ENCODE measurements at regions not wholly inside any gene's neighbourhood (a gene's known extent, or its start where the extent isn't known, plus 50 kb on each side); places are given as distances from the start of the nearest gene placed in this dataset.

- DNase-seq = no peak
Measured at GRCh38 chr2:160921386-160921964, 238.8 kb upstream of the TANK start.

GRCh38 chr2:160924936-160925353 is 235.3 kb upstream of the TANK start:
- DNase-seq = no peak

- DNase-seq = no peak
Measured at GRCh38 chr2:160925956-160926355, 234.3 kb upstream of the TANK start.

- no peak for DNase-seq
Measured at GRCh38 chr2:160927324-160927723, 232.9 kb upstream of the TANK start.

GRCh38 chr2:160928854-160929301 is 231.3 kb upstream of the TANK start:
- DNase-seq = no peak

- DNase-seq = no peak
Measured at GRCh38 chr2:160931531-160931930, 228.7 kb upstream of the TANK start.

- DNase-seq = no peak
Measured at GRCh38 chr2:160932960-160933359, 227.3 kb upstream of the TANK start.

GRCh38 chr2:160934263-160934662 is 226.0 kb upstream of the TANK start:
- DNase-seq = no peak

- DNase-seq = no peak
Measured at GRCh38 chr2:160934991-160935390, 225.2 kb upstream of the TANK start.

GRCh38 chr2:160936044-160936806 is 224.0 kb upstream of the TANK start:
- no peak for DNase-seq

GRCh38 chr2:160940271-160940670 is 220.0 kb upstream of the TANK start:
- DNase-seq = no peak

- DNase-seq = no peak
Measured at GRCh38 chr2:160940699-160941098, 219.5 kb upstream of the TANK start.

- DNase-seq = no peak
Measured at GRCh38 chr2:160941290-160941846, 218.9 kb upstream of the TANK start.

- DNase-seq = no peak
Measured at GRCh38 chr2:160942476-160943142, 217.6 kb upstream of the TANK start.

- DNase-seq = no peak
Measured at GRCh38 chr2:160943414-160943813, 216.8 kb upstream of the TANK start.

GRCh38 chr2:160952464-160953254 is 207.6 kb upstream of the TANK start:
- DNase-seq = no peak

GRCh38 chr2:160955578-160955977 is 204.7 kb upstream of the TANK start:
- DNase-seq = no peak

GRCh38 chr2:160956243-160956802 is 203.9 kb upstream of the TANK start:
- no peak for DNase-seq

GRCh38 chr2:160963957-160964356 is 196.3 kb upstream of the TANK start:
- DNase-seq = no peak

GRCh38 chr2:160967523-160967922 is 192.7 kb upstream of the TANK start:
- no peak for DNase-seq

- DNase-seq = no peak
Measured at GRCh38 chr2:160968183-160968582, 192.0 kb upstream of the TANK start.
